ENCODE measurements at regions not wholly inside any gene's neighbourhood (a gene's known extent, or its start where the extent isn't known, plus 50 kb on each side); places are given as distances from the start of the nearest gene placed in this dataset.

DNA sequence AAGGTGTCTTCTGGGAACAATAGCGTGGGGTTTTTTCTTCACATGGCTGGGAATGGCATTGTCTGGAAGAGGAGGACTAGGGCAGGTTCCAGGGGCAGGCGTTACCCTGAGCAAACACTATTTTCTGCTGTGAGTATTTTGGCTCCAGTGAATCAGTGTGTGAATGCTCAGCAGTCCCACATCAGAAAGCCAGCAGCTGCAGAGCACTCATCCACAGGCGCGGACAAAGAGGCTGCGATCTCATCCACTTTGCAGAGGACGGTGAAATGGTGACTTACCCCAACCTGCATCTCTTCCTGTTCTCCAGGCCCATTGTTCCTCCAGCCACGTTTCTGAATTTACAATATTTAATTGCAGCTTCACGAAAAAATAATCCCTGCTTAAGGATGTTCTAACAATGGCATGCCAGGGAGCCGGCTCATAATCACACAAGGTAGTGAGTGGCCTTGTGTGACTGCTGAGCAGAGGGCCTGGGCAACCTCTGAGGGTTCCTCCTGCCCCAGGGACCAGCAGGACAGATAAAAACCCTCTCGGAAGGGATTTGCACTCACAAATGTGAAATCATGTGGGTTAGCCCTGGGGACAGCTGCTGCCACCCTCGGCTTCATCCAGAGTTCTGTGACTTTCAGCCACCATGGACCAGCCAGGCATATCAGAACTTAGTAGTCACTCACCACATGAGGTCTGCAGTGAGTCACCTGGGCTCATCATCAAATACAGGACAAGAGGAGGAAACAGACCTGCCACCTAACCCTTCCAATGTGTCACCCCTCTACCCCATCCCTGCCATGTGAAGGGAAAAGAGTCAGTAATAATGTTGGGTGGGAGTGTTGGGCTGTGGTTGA is 65.0 kb upstream of the EN2 start:
- in situ Hi-C loops (cut with MboI; ENCODE audit: low sequenced_read_pairs) = loop anchor here (25.0 kb wide), 1 partner anchor 369 kb away; no protein-coding TSS in a partner anchor

DNA sequence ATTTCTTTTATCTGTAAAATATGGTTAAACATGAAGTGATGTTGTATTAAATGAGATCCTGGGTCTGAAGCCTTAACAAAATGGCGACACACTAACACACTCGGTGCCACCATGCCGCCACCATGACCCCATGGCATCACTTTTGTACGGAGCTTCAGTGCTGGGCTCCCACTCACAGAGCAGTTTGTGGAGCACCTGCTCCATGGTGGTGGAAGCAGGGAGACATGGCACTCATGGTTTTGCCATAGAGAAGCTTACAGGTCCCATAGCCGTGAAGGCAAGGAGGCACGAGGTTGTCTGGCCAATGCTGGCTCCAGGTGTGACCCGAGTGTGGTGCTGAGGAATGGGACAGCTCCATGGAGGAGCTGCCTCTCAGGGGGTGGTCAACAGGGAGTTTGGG is 63.5 kb upstream of the EN2 start:
- in situ Hi-C loops (cut with MboI; ENCODE audit: low sequenced_read_pairs) = loop anchor here (25.0 kb wide), 1 partner anchor 368 kb away; no protein-coding TSS in a partner anchor

DNA sequence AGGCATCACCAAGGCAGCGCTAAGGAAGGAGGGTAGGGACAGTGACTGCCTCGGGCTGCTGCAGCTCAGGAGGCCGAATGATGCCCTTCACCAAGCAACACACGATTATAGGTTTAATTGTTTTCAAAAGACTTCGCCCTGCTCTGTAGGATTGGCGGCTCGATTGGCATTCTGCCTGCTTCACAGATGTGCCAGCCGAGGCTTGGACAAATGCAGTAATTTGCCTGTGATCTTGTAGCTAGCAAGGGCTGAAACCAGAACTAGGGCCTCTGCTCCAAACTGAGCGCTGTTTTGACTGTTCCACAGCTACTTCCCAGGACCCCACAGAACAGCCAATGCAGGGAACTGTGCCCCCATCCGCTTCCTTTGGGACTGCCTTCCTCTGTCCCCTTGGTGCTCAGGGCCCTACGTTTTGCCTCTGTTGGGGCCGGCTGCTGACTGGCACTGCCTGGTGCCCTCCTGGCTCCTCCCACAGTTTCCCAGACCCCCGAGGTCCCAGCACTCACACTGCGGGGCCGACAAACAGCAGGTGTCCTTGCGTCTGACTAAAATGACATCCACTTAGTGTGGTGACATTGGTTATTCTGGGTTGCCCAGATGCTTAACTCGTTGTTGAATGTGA is 62.6 kb upstream of the EN2 start:
- in situ Hi-C loops (cut with MboI; ENCODE audit: low sequenced_read_pairs) = loop anchor here (25.0 kb wide), 1 partner anchor 367 kb away; no protein-coding TSS in a partner anchor

DNA sequence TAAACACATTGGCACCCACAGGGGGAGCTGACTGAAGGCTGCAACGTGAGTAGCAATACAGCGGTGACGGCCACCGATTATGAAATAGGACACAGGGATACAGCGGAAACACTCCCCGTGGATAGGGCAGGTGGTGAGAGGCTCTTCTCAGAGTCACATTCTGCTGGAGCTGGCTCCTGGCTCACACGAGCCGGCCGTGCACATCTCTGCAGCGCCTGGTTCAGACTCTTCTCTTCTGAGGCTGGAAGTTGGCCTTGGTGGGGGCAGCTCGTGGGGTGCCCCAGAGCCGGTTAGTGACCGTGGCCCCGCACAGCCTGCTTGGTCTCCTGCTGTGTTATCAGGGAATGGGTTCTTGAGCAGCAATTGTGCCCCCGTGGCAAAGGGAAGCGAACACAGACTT is 61.3 kb upstream of the EN2 start:
- in situ Hi-C loops (cut with MboI; ENCODE audit: low sequenced_read_pairs) = loop anchor here (25.0 kb wide), 1 partner anchor 366 kb away; no protein-coding TSS in a partner anchor

DNA sequence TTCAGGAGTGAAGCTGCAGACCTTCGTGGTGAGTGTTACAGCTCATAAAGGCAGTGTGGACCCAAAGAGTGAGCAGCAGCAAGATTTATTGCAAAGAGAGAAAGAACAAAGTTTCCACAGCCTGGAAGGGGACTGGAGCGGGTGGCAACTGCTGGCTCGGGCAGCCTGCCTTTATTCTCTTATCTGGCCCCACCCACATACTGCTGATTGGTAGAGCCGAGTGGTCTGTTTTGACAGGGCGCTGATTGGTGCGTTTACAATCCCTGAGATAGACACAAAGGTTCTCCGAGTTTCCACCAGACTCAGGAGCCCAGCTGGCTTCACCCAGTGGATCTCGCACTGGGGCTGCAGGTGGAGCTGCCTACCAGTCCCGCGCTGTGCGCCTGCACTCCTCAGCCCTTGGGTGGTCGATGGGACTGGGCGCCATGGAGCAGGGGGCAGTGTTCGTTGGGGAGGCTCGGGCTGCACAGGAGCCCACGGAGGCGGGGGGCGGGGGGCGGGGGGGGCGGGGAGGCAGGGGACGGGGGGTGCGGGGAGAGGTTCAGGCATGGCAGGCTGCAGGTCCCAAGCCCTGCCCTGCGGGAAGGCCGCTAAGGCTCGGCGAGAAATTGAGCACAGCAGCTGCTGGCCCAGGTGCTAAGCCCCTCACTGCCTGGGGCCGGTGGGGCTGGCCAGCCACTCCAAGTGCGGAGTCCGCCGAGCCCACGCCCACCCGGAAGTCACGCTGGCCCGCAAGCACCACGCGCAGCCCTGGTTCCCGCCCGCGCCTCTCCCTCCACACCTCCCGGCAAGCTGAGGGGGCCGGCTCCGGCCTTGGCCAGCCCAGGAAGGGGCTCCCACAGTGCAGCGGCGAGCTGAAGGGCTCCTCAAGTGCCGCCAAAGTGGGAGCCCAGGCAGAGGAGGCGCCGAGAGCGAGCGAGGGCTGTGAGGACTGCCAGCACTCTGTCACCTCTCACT is 59.9 kb upstream of the EN2 start:
- in situ Hi-C loops (cut with MboI; ENCODE audit: low sequenced_read_pairs) = loop anchor here (25.0 kb wide), 1 partner anchor 364 kb away; no protein-coding TSS in a partner anchor

DNA sequence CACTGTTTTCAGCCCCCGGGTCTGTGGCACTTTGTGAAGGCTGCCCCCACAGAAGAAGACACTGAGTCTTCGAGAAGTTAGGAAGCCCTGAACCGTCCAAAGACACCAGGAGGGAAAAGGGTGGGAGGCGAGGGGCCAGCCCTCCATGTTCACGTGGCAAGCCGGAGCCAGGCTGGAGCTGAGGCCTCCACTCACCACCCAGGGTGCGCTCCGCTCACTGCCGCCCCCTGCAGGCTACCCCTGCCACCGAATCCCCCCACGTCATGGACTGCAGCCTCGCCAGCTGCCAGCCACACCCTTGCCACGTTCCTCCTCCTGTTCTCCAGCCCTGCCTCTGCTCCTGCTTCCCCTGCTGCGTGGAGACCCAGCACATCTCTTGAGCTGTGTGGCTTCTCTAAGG is 59.0 kb upstream of the EN2 start:
- in situ Hi-C loops (cut with MboI; ENCODE audit: low sequenced_read_pairs) = loop anchor here (25.0 kb wide), 1 partner anchor 363 kb away; no protein-coding TSS in a partner anchor

DNA sequence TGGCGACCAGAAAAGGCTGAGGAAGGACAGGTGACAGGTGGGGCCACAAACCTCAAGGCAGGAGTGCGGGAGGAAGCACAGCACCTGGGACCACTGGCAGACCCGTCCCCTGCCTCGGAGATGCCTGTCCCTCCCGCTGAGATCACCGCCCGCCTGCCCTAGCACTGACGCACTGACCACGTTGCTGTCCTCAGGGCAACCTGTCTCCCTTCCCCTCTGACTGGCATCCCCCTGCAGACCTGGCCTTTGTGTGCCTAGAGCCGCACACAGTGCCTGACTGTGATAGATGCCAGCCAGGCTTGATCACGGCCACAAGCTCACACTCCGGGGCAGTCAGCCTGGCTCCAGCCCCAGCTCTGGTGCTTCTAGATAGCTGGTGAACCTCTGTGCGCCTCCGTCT is 58.4 kb upstream of the EN2 start:
- in situ Hi-C loops (cut with MboI; ENCODE audit: low sequenced_read_pairs) = loop anchor here (25.0 kb wide), 1 partner anchor 363 kb away; no protein-coding TSS in a partner anchor

DNA sequence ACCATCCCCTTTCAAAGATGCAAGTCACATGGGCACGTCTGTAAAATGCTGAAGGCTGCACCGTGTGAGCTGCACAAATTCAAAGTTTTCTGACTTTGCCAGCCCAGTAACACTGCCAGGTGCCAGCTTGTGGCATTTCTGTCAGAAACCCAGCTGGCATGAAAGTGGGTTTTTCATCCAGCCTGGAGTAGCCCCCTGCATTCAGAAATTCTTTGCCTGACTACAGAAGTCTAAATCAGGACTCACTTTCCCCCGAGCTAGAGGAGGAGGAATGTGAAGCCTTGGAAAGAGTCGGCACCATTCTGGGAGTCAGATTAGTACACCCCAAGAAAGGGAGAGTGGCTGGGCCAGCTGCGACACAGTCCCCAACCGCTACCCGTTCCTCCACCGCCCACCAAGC is 56.7 kb upstream of the EN2 start:
- in situ Hi-C loops (cut with MboI; ENCODE audit: low sequenced_read_pairs) = no loop called here

DNA sequence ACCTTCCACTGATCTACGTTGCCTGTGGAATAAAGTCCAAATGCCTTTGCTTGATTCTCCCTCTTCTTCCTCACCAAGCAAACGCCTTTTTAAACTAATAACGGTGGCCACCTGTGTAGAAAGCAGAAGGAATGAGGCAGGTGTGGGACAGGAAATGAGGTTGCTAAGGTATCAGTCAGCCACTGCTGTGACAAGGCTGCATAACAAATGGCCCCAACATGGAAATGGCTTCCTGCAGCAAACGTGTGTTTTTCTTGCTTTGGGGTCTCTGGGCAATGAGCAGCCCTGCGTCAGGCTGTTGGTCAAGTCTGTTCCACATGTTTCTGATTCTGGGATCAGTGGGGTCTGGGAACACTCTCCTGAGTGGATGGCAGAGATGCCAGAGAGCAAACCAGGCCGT is 56.0 kb upstream of the EN2 start:
- in situ Hi-C loops (cut with MboI; ENCODE audit: low sequenced_read_pairs) = no loop called here

DNA sequence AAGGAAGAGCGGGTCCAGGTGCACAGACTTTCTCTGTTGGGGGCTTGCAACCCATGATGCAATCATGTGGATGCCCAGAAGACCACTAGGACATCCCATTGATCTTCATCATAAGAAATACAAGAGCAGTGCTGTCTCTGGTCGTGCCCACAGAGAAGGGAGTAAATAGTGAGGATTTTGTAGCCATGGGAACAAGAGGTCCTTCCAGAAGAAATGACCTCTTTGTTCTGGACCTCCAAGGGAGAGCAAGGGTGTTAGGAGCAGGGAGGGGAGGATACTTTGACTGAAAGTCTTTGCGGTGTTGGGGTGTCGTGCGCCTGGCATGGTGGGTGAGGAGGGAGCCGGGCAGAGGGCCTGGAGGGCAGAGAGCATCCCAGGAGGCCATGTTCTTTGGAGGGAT is 55.0 kb upstream of the EN2 start:
- in situ Hi-C loops (cut with MboI; ENCODE audit: low sequenced_read_pairs) = no loop called here

DNA sequence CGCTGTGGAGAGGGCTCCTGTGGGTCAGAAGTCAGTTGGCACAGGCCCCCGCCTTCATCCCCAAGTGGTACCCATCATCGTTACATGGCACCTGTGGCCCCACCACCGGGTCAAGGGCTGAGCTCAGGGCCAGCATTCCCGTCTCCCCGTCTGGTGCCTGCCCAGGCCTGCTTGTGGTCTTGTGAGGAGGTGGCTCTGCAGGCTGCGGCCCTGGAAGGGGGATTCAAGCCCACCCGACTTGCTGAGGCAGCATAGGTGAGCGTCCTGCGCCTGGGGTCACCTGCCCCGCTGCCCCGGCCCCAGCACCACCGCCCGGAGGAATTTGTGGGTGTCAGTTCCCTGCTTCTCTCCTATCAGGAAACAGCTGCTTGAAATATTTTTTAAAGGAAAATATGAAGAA is 53.0 kb upstream of the EN2 start:
- in situ Hi-C loops (cut with MboI; ENCODE audit: low sequenced_read_pairs) = no loop called here

DNA sequence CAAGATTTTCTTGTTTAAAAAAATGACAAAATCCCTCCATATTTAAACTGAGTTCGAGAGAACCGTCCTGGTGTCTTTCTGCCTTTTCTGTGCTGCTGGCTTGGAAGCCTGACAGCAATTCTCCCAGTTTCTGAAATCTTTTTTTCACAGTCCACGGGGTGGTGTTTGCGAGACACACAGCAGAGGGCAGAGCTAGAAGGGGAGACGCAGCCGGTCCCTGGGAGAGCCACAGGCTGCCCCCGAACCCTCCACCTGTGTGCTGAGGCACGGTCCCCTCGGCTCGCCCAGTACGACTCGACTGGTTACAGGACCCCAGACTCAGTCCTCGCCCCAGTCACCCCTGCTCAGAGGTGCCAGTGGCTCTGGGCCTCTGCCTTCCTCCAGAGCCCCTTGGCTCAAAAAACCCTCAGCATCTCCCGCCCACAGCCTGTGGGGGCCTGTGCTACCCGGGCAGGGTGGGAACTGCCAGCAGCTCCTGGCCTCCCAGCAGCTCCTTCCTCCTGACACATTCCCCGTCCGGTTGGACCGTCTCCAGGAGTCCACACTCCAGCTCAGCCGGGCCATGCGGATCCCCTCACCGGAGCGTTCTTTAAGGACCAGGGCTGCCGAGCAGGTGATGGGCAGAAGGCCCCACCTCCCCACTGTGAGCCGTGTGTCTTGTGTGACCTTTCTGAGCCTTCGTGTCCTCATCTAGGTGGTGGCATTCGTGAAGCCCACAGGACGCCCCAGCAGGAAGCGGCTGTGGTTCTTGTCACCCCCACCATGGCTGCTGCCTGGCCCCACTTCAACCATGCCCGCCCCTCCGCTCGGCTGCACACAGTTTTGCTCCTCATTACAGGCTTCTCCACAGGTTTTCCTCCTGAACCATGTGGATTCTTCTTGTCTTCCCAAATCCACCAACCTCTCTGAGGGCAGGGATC is 52.3 kb upstream of the EN2 start:
- in situ Hi-C loops (cut with MboI; ENCODE audit: low sequenced_read_pairs) = no loop called here

DNA sequence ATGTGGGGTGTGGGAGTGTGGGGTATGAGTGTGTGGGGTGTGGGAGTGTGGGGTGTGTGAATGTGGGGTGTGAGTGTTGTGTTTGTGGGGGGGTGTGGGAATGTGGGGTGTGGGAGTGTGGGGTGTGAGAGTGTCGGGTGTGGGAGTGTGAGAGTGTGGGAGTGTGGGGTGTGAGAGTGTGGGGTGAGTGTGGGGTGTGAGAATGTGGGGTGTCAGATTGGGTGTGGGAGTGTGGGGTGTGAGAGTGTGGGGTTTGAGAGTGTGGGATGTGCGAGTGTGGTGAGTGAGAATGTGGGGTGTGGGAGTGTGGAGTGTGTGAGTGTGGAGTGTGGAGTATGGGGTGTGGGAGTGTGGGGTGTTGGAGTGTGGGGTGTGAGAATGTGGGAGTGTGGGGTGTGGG is 50.1 kb upstream of the EN2 start:
- in situ Hi-C loops (cut with MboI; ENCODE audit: low sequenced_read_pairs) = no loop called here
